Suprapubic skin (tissue), 4 donors: ENCODE measurements at regions not wholly inside any gene's neighbourhood (a gene's known extent, or its start where the extent isn't known, plus 50 kb on each side); places are given as distances from the start of the nearest gene placed in this dataset.

Source experiments
- POLR2A ChIP-seq, 2 donors: fragments of 450-650 bp; IDR thresholded peaks; one replicate each; pipeline ENCODE4 v1.6.1; 2017; ENCODE audit warnings: antibody characterized with exemption in 2 of 2, mild to moderate bottlenecking in 2 of 2, moderate library complexity in 2 of 2
- POLR2AphosphoS5 ChIP-seq, 3 donors: sonication (generic); formaldehyde crosslinking; IDR thresholded peaks; one replicate each; pipeline ENCODE4 v1.6.1; 2017; ENCODE audit warnings: antibody characterized with exemption in 3 of 3
- TF ChIP-seq, protein P1 (sequence below), 2 donors: fragments of 200-600 bp in 1 of 2; fragments of 450-650 bp in 1 of 2; sonication (generic) in 1 of 2; IDR thresholded peaks; one replicate each; pipeline ENCODE4 v1.5.1; 2016 to 2019; ENCODE audit warnings: antibody characterized with exemption in 2 of 2, mild to moderate bottlenecking in 1 of 2, moderate library complexity in 1 of 2

DNA sequence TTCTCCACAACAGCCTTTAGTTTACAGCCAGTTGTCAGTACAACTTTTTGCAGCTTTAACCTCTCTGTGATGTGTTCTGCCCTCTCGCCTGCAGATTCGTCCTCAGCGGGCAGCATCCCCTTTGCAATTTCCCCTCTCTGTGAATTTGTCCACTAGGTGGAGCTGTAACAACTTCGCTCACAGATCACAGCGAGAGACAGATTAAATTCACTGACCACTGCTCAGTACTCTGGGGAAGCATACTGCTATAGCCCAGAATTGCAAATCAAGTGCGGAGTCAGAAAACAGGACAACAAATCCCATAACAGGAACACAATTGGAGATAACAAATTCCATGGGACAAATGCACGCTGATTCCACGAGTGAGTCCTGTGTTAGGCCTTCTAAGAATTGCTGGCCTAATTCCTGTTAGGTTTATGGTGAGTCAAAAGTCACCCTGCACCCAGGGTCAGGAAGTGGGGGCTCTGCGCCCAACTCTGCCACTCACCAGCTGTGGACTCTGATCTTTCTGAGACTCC, 2124.9 kb downstream of the MAT2B start:
- TF ChIP-seq POLR2A (IDR thresholded peaks at IDR 0.05), result no peak
- TF ChIP-seq, protein P1, sequence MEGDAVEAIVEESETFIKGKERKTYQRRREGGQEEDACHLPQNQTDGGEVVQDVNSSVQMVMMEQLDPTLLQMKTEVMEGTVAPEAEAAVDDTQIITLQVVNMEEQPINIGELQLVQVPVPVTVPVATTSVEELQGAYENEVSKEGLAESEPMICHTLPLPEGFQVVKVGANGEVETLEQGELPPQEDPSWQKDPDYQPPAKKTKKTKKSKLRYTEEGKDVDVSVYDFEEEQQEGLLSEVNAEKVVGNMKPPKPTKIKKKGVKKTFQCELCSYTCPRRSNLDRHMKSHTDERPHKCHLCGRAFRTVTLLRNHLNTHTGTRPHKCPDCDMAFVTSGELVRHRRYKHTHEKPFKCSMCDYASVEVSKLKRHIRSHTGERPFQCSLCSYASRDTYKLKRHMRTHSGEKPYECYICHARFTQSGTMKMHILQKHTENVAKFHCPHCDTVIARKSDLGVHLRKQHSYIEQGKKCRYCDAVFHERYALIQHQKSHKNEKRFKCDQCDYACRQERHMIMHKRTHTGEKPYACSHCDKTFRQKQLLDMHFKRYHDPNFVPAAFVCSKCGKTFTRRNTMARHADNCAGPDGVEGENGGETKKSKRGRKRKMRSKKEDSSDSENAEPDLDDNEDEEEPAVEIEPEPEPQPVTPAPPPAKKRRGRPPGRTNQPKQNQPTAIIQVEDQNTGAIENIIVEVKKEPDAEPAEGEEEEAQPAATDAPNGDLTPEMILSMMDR (IDR thresholded peaks at IDR 0.05), result peak in 1 of 2 donors; percentile 67
- no peak for TF ChIP-seq POLR2AphosphoS5 (IDR thresholded peaks at IDR 0.05)
